ENCODE measurements at regions not wholly inside any gene's neighbourhood (a gene's known extent, or its start where the extent isn't known, plus 50 kb on each side); places are given as distances from the start of the nearest gene placed in this dataset.

DNA sequence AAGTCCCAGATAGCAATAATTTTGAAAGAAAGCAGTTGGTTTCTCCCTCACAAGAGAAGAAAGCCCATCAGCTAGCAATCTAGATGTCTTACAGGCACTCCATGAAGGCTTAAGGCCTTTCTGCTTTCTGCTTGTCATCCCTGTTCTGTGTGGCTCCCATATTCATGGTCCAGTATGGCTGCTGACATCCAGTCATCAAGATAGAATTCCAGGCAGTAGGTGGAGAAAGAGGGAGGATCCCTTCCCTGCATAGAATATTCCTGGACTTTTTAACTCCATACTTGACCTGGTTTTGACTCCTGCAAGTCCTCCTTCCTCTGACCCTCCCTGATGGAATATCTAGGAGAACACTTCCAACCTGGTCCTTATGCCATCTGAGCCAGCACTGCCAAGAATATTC lies 389.9 kb upstream of the AKR1E2 start:
- Histone ChIP-seq H3K36me3 (ENCODE audit: control insufficient read depth, insufficient read depth, low read length) (no peaks in the 10 kb centered on the region), H3K27me3 (ENCODE audit: control insufficient read depth, insufficient read depth, low read length) (no peaks in the 10 kb centered on the region), H3K4me3 (ENCODE audit: low read depth, low read length) (no peak overlapping the region)
- FAIRE-seq (no peak), DNase-seq (ENCODE audit: low read depth) (no peak)
- TF ChIP-seq, protein P1, sequence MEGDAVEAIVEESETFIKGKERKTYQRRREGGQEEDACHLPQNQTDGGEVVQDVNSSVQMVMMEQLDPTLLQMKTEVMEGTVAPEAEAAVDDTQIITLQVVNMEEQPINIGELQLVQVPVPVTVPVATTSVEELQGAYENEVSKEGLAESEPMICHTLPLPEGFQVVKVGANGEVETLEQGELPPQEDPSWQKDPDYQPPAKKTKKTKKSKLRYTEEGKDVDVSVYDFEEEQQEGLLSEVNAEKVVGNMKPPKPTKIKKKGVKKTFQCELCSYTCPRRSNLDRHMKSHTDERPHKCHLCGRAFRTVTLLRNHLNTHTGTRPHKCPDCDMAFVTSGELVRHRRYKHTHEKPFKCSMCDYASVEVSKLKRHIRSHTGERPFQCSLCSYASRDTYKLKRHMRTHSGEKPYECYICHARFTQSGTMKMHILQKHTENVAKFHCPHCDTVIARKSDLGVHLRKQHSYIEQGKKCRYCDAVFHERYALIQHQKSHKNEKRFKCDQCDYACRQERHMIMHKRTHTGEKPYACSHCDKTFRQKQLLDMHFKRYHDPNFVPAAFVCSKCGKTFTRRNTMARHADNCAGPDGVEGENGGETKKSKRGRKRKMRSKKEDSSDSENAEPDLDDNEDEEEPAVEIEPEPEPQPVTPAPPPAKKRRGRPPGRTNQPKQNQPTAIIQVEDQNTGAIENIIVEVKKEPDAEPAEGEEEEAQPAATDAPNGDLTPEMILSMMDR (IDR thresholded peaks at IDR 0.05; ENCODE audit: insufficient read depth, low read length, severe bottlenecking) = no peak

DNA sequence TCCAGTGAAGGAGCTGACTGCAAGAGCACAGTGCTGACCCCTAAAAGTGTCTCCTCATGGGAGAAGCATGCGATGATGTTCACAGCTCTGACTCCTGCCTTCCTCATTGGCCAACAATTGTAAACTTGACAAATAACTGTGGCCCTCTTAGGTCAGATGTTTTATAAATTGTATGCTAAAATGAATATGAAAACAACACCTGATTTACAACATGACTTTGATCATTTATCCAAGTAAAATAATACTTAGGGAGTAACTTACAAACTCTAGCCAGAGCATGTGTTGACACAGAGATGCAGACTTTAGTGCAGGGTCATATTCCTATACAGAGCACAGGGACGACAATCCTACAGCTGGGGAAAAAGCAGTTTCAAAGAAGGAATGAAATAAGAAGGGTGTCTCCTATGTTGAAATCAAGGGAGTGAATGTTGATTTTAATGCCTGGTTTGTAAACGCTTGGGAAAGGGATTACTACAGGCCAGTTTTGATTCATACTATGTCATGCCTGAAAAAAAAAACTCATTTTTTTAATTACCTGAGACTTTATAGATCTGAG lies 391.4 kb upstream of the AKR1E2 start:
- no peaks in the 10 kb centered on the region for H3K36me3 ChIP-seq (ENCODE audit: control insufficient read depth, insufficient read depth, low read length)
- no peak for FAIRE-seq
- no peaks in the 10 kb centered on the region for H3K27me3 ChIP-seq (ENCODE audit: control insufficient read depth, insufficient read depth, low read length)
- TF ChIP-seq, protein P1 (IDR thresholded peaks at IDR 0.05; ENCODE audit: insufficient read depth, low read length, severe bottlenecking) = no peak
- H3K4me3 ChIP-seq (ENCODE audit: low read depth, low read length) = no peak overlapping the region
- no peak for DNase-seq (ENCODE audit: low read depth)

DNA sequence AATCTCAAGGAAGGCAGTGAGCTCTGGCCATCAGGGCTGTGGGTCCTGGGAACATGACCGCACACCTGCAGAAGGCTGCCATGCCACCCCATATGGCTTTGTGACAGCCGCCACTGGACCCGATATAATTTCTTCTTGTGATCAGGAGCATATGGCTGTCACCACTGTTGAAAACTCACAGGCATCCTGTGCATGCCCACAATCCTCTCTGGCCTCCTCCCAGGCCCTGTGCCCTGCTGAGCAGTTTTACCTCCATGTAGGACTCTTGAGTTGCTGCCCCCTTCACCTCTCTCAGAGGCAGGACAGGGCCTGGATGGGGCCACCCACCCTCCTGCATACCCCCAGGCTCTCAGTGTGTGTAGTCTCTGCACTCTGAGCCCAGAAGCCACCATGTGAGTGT lies 391.9 kb upstream of the AKR1E2 start:
- TF ChIP-seq, protein P1 (IDR thresholded peaks at IDR 0.05; ENCODE audit: insufficient read depth, low read length, severe bottlenecking) = no peak
- DNase-seq (ENCODE audit: low read depth) (no peak), FAIRE-seq (no peak)
- H3K27me3 ChIP-seq (ENCODE audit: control insufficient read depth, insufficient read depth, low read length) = no peaks in the 10 kb centered on the region
- H3K4me3 ChIP-seq (ENCODE audit: low read depth, low read length) = no peak overlapping the region
- H3K36me3 ChIP-seq (ENCODE audit: control insufficient read depth, insufficient read depth, low read length) = no peaks in the 10 kb centered on the region

DNA sequence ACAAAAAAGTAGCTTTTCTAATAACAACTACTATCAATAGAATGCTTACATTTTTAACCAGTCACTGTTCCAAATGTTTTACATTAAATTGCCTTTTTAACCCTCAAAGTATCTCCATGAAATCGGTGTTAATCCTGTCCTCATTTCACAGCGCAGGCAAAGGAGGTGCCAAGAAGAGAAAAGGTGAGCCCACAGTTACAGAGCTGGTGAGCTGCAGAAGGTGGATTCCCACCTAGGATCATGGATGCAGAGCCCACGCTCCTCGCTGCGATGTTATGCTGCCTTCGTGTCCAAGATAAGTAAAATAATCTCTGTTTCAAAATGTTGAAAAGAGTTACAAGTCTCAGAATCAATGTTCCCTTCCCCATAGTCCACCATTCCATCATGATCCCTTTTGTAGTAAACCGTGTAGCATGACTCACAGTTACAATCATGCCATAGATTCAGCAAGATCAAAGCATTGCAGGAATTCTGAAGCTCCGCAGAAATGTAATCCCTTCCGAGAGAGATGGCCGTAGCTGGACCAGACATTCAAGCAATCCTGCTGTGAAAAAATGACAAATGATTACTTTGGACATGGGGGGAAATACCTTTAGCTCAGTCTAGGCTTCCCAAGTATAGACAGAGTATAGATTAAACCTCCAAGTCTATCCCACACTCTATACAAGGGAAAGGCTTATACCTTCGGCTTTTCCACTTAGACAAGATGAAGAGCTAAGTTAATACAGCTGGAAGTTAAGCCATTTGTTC lies 394.7 kb upstream of the AKR1E2 start:
- DNase-seq (ENCODE audit: low read depth) (peak; percentile 5), FAIRE-seq (no peak)
- Histone ChIP-seq H3K36me3 (ENCODE audit: control insufficient read depth, insufficient read depth, low read length) (no peaks in the 10 kb centered on the region), H3K27me3 (ENCODE audit: control insufficient read depth, insufficient read depth, low read length) (no peaks in the 10 kb centered on the region), H3K4me3 (ENCODE audit: low read depth, low read length) (no peak overlapping the region)
- TF ChIP-seq, protein P1 (IDR thresholded peaks at IDR 0.05; ENCODE audit: insufficient read depth, low read length, severe bottlenecking) = no peak

DNA sequence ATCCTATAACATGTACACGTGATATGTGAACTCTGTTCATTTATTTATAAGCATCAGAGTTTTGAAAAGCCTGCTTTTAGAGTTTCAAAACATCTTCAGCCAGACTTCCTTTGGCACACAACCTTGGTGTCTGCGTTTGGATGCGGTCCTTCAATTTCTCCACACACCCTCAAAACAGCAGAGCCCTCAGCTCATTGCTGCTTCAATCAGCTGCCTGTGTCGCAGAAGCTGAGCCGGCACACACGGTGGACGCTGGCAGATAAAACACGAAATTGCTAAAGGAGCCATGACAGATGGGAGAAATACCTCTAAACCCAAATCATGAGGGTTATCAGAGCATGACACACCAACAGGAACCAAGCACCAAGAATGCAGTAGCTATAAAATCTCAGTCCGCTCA lies 396.4 kb upstream of the AKR1E2 start:
- TF ChIP-seq, protein P1 (IDR thresholded peaks at IDR 0.05; ENCODE audit: insufficient read depth, low read length, severe bottlenecking) = no peak
- Histone ChIP-seq H3K36me3 (ENCODE audit: control insufficient read depth, insufficient read depth, low read length) (no peaks in the 10 kb centered on the region), H3K27me3 (ENCODE audit: control insufficient read depth, insufficient read depth, low read length) (no peaks in the 10 kb centered on the region), H3K4me3 (ENCODE audit: low read depth, low read length) (no peak overlapping the region)
- FAIRE-seq (no peak), DNase-seq (ENCODE audit: low read depth) (no peak)

Data from bronchial epithelial cell (primary cell).